ENCODE measurements at regions not wholly inside any gene's neighbourhood (a gene's known extent, or its start where the extent isn't known, plus 50 kb on each side); places are given as distances from the start of the nearest gene placed in this dataset.

- H3K9me3 Mint-ChIP-seq = no peaks in the 10 kb centered on the region
- H3K4me3 ChIP-seq (ENCODE audit: low read length) = no peak overlapping the region
- no peaks in the 10 kb centered on the region for H3K27me3 Mint-ChIP-seq (ENCODE audit: insufficient read depth)
- no peak for TF ChIP-seq CTCF (conservative IDR thresholded peaks at IDR 0.05)
- no peak overlapping the region for H3K27ac ChIP-seq (ENCODE audit: low read depth, low read length)
- H3K36me3 Mint-ChIP-seq (ENCODE audit: low read depth) = no peaks in the 10 kb centered on the region
- H3K36me3 ChIP-seq (ENCODE audit: control insufficient read depth, insufficient read depth, low read length) = no peaks in the 10 kb centered on the region
- 88% methylated on average over 2 to 3 of the region's 3 CpGs for WGBS, 2 experiments (ENCODE audit: insufficient coverage in 1 of 2, insufficient read length in 1 of 2)
- H3K4me3 Mint-ChIP-seq = no peak overlapping the region
- H3K4me1 ChIP-seq (ENCODE audit: control insufficient read depth, insufficient read depth, low read length) = no peaks in the 10 kb centered on the region
- H3K9ac ChIP-seq (ENCODE audit: extremely low read depth, low read length, poor library complexity, severe bottlenecking) = no peak overlapping the region
- H3K9me3 ChIP-seq (ENCODE audit: control insufficient read depth, low read length) = no peaks in the 10 kb centered on the region
- no peaks in the 10 kb centered on the region for H3K27me3 ChIP-seq (ENCODE audit: control insufficient read depth, insufficient read depth, low read length, poor library complexity, severe bottlenecking)
- no peak overlapping the region for H3K27ac Mint-ChIP-seq
- H3K4me1 Mint-ChIP-seq = no peaks in the 10 kb centered on the region
- no peak for DNase-seq
Observed at GRCh38 chr18:38074298-38074876, 508.8 kb upstream of the CELF4 start.

GRCh38 chr18:38067821-38068220 lies 502.2 kb upstream of the CELF4 start:
- H3K4me1 ChIP-seq (ENCODE audit: control insufficient read depth, insufficient read depth, low read length) = no peaks in the 10 kb centered on the region
- no peaks in the 10 kb centered on the region for H3K36me3 ChIP-seq (ENCODE audit: control insufficient read depth, insufficient read depth, low read length)
- no peaks in the 10 kb centered on the region for H3K4me1 Mint-ChIP-seq
- H3K9me3 ChIP-seq (ENCODE audit: control insufficient read depth, low read length) = no peaks in the 10 kb centered on the region
- no peak for DNase-seq
- H3K4me3 Mint-ChIP-seq = no peak overlapping the region
- H3K36me3 Mint-ChIP-seq (ENCODE audit: low read depth) = no peaks in the 10 kb centered on the region
- no peak for TF ChIP-seq CTCF (conservative IDR thresholded peaks at IDR 0.05)
- H3K27ac Mint-ChIP-seq = no peak overlapping the region
- H3K4me3 ChIP-seq (ENCODE audit: low read length) = no peak overlapping the region
- H3K9ac ChIP-seq (ENCODE audit: extremely low read depth, low read length, poor library complexity, severe bottlenecking) = no peak overlapping the region
- no peak overlapping the region for H3K27ac ChIP-seq (ENCODE audit: low read depth, low read length)
- no peaks in the 10 kb centered on the region for H3K9me3 Mint-ChIP-seq
- 88 to 92% methylated on average over 2 of the region's 2 CpGs for WGBS, 2 experiments (ENCODE audit: insufficient coverage in 1 of 2, insufficient read length in 1 of 2)
- H3K27me3 Mint-ChIP-seq (ENCODE audit: insufficient read depth) = no peaks in the 10 kb centered on the region
- no peaks in the 10 kb centered on the region for H3K27me3 ChIP-seq (ENCODE audit: control insufficient read depth, insufficient read depth, low read length, poor library complexity, severe bottlenecking)

- no peaks in the 10 kb centered on the region for H3K9me3 Mint-ChIP-seq
- no peaks in the 10 kb centered on the region for H3K4me1 ChIP-seq (ENCODE audit: control insufficient read depth, insufficient read depth, low read length)
- no peaks in the 10 kb centered on the region for H3K9me3 ChIP-seq (ENCODE audit: control insufficient read depth, low read length)
- no peak overlapping the region for H3K4me3 Mint-ChIP-seq
- no peaks in the 10 kb centered on the region for H3K4me1 Mint-ChIP-seq
- H3K36me3 Mint-ChIP-seq (ENCODE audit: low read depth) = no peaks in the 10 kb centered on the region
- H3K27me3 Mint-ChIP-seq (ENCODE audit: insufficient read depth) = no peaks in the 10 kb centered on the region
- no peak overlapping the region for H3K4me3 ChIP-seq (ENCODE audit: low read length)
- H3K36me3 ChIP-seq (ENCODE audit: control insufficient read depth, insufficient read depth, low read length) = no peaks in the 10 kb centered on the region
- 94% methylated on average over 1 of the region's 1 CpG; no CpG with 5 or more reads in 1 of the 2 experiments for WGBS, 2 experiments (ENCODE audit: insufficient coverage in 1 of 2, insufficient read length in 1 of 2)
- no peak for TF ChIP-seq CTCF (conservative IDR thresholded peaks at IDR 0.05)
- no peaks in the 10 kb centered on the region for H3K27me3 ChIP-seq (ENCODE audit: control insufficient read depth, insufficient read depth, low read length, poor library complexity, severe bottlenecking)
- DNase-seq = no peak
- no peak overlapping the region for H3K9ac ChIP-seq (ENCODE audit: extremely low read depth, low read length, poor library complexity, severe bottlenecking)
- H3K27ac ChIP-seq (ENCODE audit: low read depth, low read length) = no peak overlapping the region
- no peak overlapping the region for H3K27ac Mint-ChIP-seq
Observed at GRCh38 chr18:38067086-38067485, 501.5 kb upstream of the CELF4 start.

Data from endodermal cell (in vitro differentiated cells).